Liver (tissue), 8 donors: ENCODE measurements at regions not wholly inside any gene's neighbourhood (a gene's known extent, or its start where the extent isn't known, plus 50 kb on each side); places are given as distances from the start of the nearest gene placed in this dataset.
A peak's percentile ranks its signal among the peaks of the same experiment; 100 is the strongest.

Source experiments
- DNase-seq: peaks from one replicate; pipeline ENCODE4 v3.0.0-alpha.2; 2017; ENCODE audit warnings: low spot score
- H3K27ac ChIP-seq, 2 donors: one replicate each; pipeline ENCODE4 v1.7.0; 2013; ENCODE audit warnings: inconsistent platforms in 2 of 2, low read length in 2 of 2, control low read depth in 1 of 2, low read depth in 1 of 2, mild to moderate bottlenecking in 1 of 2
- H3K27me3 ChIP-seq, 4 donors: one replicate each; pipeline versions ENCODE4 v1.6.1 to v1.7.0; 2013; ENCODE audit warnings: low read length in 3 of 4, inconsistent platforms in 1 of 4, mild to moderate bottlenecking in 1 of 4, moderate library complexity in 1 of 4; ENCODE audit not compliant: control insufficient read depth in 4 of 4, insufficient read depth in 4 of 4
- H3K36me3 ChIP-seq, 4 donors: one replicate each; pipeline versions ENCODE4 v1.6.1 to v1.7.0; 2013; ENCODE audit warnings: low read length in 3 of 4, mild to moderate bottlenecking in 3 of 4, low read depth in 1 of 4, moderate library complexity in 1 of 4; ENCODE audit not compliant: control insufficient read depth in 4 of 4, insufficient read depth in 3 of 4
- H3K4me1 ChIP-seq, 4 donors: one replicate each; pipeline versions ENCODE4 v1.6.1 to v1.7.0; 2013; ENCODE audit warnings: low read length in 3 of 4, mild to moderate bottlenecking in 3 of 4, moderate library complexity in 1 of 4; ENCODE audit not compliant: control insufficient read depth in 4 of 4, insufficient read depth in 4 of 4
- H3K4me3 ChIP-seq, 3 donors: one replicate each; pipeline versions ENCODE4 v1.6.1 to v1.7.0; 2013; ENCODE audit warnings: low read length in 3 of 3, control low read depth in 1 of 3, low read depth in 1 of 3, mild to moderate bottlenecking in 1 of 3
- H3K9ac ChIP-seq, 2 donors: one replicate each; pipeline ENCODE4 v1.7.0; 2013; ENCODE audit warnings: low read length in 2 of 2, mild to moderate bottlenecking in 2 of 2, moderate library complexity in 2 of 2, control low read depth in 1 of 2, low read depth in 1 of 2
- H3K9me3 ChIP-seq, 4 donors: one replicate each; pipeline versions ENCODE4 v1.6.1 to v1.7.0; 2013; ENCODE audit warnings: low read length in 3 of 4; ENCODE audit not compliant: control insufficient read depth in 4 of 4
- EGR1 ChIP-seq, 2 donors: IDR thresholded peaks; 2 replicates each; pipeline ENCODE4 v1.6.1; 2016 to 2018; ENCODE audit warnings: antibody characterized with exemption in 2 of 2, low read depth in 2 of 2
- FOXA1 ChIP-seq: IDR thresholded peaks from 2 replicates; pipeline ENCODE4 v1.6.1; 2016; ENCODE audit warnings: antibody characterized with exemption
- FOXA2 ChIP-seq: IDR thresholded peaks from 2 replicates; pipeline ENCODE4 v1.6.1; 2016; ENCODE audit warnings: antibody characterized with exemption
- GABPA ChIP-seq, 2 donors: IDR thresholded peaks in 1 of 2; conservative IDR thresholded peaks in 1 of 2; 2 replicates each; pipeline ENCODE4 v1.6.1; 2016; ENCODE audit warnings: antibody characterized with exemption in 2 of 2, mild to moderate bottlenecking in 1 of 2, moderate library complexity in 1 of 2
- HNF4A ChIP-seq, 2 donors: conservative IDR thresholded peaks; 2 replicates each; pipeline ENCODE4 v1.6.1; 2016; ENCODE audit warnings: antibody characterized with exemption in 2 of 2, mild to moderate bottlenecking in 2 of 2
- HNF4G ChIP-seq: IDR thresholded peaks from 2 replicates; pipeline ENCODE4 v1.6.1; 2016; ENCODE audit warnings: antibody characterized with exemption
- JUND ChIP-seq, 2 donors: IDR thresholded peaks; 2 replicates each; pipeline ENCODE4 v1.6.1; 2016; ENCODE audit warnings: antibody characterized with exemption in 2 of 2
- NR2F2 ChIP-seq: IDR thresholded peaks from 2 replicates; pipeline ENCODE4 v1.6.1; 2016; ENCODE audit warnings: antibody characterized with exemption
- RAD21 ChIP-seq, 2 donors: IDR thresholded peaks; 2 replicates each; pipeline ENCODE4 v1.6.1; 2016; ENCODE audit warnings: antibody characterized with exemption in 2 of 2, mild to moderate bottlenecking in 2 of 2
- RXRA ChIP-seq, 2 donors: IDR thresholded peaks; 2 replicates each; pipeline ENCODE4 v1.6.1; 2017 to 2018; ENCODE audit warnings: antibody characterized with exemption in 2 of 2, mild to moderate bottlenecking in 1 of 2
- SP1 ChIP-seq: IDR thresholded peaks from 2 replicates; pipeline ENCODE4 v1.6.1; 2018; ENCODE audit warnings: antibody characterized with exemption, mild to moderate bottlenecking
- TAF1 ChIP-seq: conservative IDR thresholded peaks from 2 replicates; pipeline ENCODE4 v1.6.1; 2016; ENCODE audit warnings: antibody characterized with exemption, mild to moderate bottlenecking
- YY1 ChIP-seq: IDR thresholded peaks from 2 replicates; pipeline ENCODE4 v1.6.1; 2016; ENCODE audit warnings: antibody characterized with exemption, mild to moderate bottlenecking
- WGBS: extraction: QIAGEN DNeasy Blood & Tissue Kit; methylation state at CpG from one replicate; pipeline ENCODE4 v1.1.7; 2013; 5-methylcytosine and 5-hydroxymethylcytosine counted together
- TF ChIP-seq, protein P1 (sequence below): fragments of 150-350 bp; IDR thresholded peaks from 2 replicates; pipeline ENCODE4 v1.5.1; 2017; ENCODE audit warnings: improper control_type of control experiment, low read depth, low read length; ENCODE audit not compliant: missing input control
- TF ChIP-seq, protein P2 (sequence below): IDR thresholded peaks from 2 replicates; pipeline ENCODE4 v1.6.1; 2016; ENCODE audit warnings: antibody characterized with exemption
- TF ChIP-seq, protein P3 (sequence below): IDR thresholded peaks from 2 replicates; pipeline ENCODE4 v1.6.1; 2016; ENCODE audit warnings: antibody characterized with exemption
- TF ChIP-seq, protein P4 (sequence below): IDR thresholded peaks from 2 replicates; pipeline ENCODE4 v1.6.1; 2016; ENCODE audit warnings: antibody characterized with exemption, mild to moderate bottlenecking
- TF ChIP-seq, protein P5 (sequence below): IDR thresholded peaks from 2 replicates; pipeline ENCODE4 v1.6.1; 2016; ENCODE audit warnings: antibody characterized with exemption
- donor health status: healthy.
- donor health status: healthy.
- donor health status: healthy.
- donor health status: healthy.
- donor health status: healthy.

DNA sequence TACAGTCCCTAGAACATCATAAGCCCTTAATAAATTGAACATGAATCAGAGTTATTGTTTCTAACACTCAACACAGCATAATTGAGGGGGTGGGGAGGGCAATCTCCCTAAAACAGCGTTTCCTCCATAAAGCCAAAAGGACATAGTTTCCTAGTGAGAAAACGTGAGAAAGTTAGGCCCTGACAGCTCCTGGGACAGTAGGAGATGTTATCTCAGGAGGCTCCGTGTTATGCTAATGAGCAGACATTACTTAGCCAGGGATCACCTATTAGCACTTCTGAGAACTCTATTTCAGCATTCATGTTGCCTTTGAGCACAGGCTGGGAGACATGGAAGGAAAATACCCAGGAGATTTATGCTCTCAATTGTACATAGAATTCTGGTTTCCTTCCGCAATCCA is 229.1 kb upstream of the ADAMTS9 start:
- Histone ChIP-seq H3K9me3 (no peaks in the 10 kb centered on the region), H3K4me3 (no peak overlapping the region), H3K4me1 (peaks cover 3 to 8% (median 7%) of the 10 kb centered on the region in 4 donors), H3K27ac (no peak overlapping the region), H3K27me3 (no peaks in the 10 kb centered on the region), H3K9ac (no peak overlapping the region), H3K36me3 (no peaks in the 10 kb centered on the region)
- TF ChIP-seq, protein P1, sequence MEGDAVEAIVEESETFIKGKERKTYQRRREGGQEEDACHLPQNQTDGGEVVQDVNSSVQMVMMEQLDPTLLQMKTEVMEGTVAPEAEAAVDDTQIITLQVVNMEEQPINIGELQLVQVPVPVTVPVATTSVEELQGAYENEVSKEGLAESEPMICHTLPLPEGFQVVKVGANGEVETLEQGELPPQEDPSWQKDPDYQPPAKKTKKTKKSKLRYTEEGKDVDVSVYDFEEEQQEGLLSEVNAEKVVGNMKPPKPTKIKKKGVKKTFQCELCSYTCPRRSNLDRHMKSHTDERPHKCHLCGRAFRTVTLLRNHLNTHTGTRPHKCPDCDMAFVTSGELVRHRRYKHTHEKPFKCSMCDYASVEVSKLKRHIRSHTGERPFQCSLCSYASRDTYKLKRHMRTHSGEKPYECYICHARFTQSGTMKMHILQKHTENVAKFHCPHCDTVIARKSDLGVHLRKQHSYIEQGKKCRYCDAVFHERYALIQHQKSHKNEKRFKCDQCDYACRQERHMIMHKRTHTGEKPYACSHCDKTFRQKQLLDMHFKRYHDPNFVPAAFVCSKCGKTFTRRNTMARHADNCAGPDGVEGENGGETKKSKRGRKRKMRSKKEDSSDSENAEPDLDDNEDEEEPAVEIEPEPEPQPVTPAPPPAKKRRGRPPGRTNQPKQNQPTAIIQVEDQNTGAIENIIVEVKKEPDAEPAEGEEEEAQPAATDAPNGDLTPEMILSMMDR, result no peak
- TF ChIP-seq, protein P2, sequence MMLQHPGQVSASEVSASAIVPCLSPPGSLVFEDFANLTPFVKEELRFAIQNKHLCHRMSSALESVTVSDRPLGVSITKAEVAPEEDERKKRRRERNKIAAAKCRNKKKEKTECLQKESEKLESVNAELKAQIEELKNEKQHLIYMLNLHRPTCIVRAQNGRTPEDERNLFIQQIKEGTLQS, result no peak
- no peak for TF ChIP-seq FOXA2
- TF ChIP-seq YY1, result no peak
- TF ChIP-seq HNF4A (conservative IDR thresholded peaks at IDR 0.05), result no peak
- no peak for TF ChIP-seq RAD21 (IDR thresholded peaks at IDR 0.05)
- no peak for DNase-seq
- WGBS, result 64% methylated on average over 4 of the region's 4 CpGs

DNA sequence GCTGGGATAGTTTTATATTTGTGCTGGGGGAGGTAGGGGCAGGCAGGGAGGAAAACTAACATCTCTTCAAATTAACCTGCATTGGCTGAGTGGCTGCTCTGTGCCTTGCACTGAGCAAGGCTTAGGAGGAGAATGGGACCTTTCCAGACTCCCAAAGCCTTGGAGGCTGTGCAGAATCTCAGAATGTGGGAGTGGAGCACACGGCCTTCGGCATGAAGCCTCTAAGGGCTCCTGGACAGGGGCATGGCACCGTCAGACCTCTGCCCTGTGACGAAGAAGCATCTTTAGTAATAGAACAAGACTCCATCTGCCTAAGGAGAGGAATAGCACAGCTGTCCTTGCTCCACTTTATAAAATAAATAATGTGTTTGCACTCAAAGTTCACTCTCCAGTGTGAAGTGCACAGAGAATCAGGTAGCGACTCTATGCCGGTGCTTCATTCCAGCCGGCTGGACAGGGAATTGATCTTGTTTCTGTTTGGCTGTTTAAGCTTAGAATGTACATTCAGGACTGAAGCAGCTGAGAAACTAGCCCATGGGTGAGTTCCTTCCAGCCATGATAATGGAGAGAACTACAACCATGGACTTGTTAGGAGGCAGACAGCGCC is 228.5 kb upstream of the ADAMTS9 start:
- no peak for DNase-seq
- no peak overlapping the region for H3K27ac ChIP-seq
- no peak for TF ChIP-seq HNF4G
- TF ChIP-seq, protein P3, sequence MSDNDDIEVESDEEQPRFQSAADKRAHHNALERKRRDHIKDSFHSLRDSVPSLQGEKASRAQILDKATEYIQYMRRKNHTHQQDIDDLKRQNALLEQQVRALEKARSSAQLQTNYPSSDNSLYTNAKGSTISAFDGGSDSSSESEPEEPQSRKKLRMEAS, result no peak
- TF ChIP-seq NR2F2, result no peak
- peak; percentile 16 for TF ChIP-seq SP1
- TF ChIP-seq JUND (IDR thresholded peaks at IDR 0.05), result no peak
- no peak for TF ChIP-seq TAF1
- TF ChIP-seq EGR1 (IDR thresholded peaks at IDR 0.05; ENCODE audit: low read depth in 2 of 2), result no peak
- TF ChIP-seq YY1, result no peak
- TF ChIP-seq, protein P4, sequence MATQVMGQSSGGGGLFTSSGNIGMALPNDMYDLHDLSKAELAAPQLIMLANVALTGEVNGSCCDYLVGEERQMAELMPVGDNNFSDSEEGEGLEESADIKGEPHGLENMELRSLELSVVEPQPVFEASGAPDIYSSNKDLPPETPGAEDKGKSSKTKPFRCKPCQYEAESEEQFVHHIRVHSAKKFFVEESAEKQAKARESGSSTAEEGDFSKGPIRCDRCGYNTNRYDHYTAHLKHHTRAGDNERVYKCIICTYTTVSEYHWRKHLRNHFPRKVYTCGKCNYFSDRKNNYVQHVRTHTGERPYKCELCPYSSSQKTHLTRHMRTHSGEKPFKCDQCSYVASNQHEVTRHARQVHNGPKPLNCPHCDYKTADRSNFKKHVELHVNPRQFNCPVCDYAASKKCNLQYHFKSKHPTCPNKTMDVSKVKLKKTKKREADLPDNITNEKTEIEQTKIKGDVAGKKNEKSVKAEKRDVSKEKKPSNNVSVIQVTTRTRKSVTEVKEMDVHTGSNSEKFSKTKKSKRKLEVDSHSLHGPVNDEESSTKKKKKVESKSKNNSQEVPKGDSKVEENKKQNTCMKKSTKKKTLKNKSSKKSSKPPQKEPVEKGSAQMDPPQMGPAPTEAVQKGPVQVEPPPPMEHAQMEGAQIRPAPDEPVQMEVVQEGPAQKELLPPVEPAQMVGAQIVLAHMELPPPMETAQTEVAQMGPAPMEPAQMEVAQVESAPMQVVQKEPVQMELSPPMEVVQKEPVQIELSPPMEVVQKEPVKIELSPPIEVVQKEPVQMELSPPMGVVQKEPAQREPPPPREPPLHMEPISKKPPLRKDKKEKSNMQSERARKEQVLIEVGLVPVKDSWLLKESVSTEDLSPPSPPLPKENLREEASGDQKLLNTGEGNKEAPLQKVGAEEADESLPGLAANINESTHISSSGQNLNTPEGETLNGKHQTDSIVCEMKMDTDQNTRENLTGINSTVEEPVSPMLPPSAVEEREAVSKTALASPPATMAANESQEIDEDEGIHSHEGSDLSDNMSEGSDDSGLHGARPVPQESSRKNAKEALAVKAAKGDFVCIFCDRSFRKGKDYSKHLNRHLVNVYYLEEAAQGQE, result no peak
- no peak for TF ChIP-seq FOXA1
- TF ChIP-seq, protein P5, sequence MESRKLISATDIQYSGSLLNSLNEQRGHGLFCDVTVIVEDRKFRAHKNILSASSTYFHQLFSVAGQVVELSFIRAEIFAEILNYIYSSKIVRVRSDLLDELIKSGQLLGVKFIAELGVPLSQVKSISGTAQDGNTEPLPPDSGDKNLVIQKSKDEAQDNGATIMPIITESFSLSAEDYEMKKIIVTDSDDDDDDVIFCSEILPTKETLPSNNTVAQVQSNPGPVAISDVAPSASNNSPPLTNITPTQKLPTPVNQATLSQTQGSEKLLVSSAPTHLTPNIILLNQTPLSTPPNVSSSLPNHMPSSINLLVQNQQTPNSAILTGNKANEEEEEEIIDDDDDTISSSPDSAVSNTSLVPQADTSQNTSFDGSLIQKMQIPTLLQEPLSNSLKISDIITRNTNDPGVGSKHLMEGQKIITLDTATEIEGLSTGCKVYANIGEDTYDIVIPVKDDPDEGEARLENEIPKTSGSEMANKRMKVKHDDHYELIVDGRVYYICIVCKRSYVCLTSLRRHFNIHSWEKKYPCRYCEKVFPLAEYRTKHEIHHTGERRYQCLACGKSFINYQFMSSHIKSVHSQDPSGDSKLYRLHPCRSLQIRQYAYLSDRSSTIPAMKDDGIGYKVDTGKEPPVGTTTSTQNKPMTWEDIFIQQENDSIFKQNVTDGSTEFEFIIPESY, result no peak
- peak; percentile 48 to 62 for TF ChIP-seq HNF4A (conservative IDR thresholded peaks at IDR 0.05)
- peak in 1 of 2 donors; percentile 37 for TF ChIP-seq RXRA (IDR thresholded peaks at IDR 0.05)
- peak; percentile 10 for TF ChIP-seq FOXA2
- peak in 1 of 2 donors; percentile 33 for TF ChIP-seq RAD21 (IDR thresholded peaks at IDR 0.05)
- TF ChIP-seq GABPA (IDR thresholded peaks at IDR 0.05 in 1 of 2, conservative IDR thresholded peaks at IDR 0.05 in 1 of 2), result no peak
- TF ChIP-seq, protein P1, result no peak
- no peaks in the 10 kb centered on the region for H3K36me3 ChIP-seq
- H3K4me1 ChIP-seq, result peaks cover 3 to 8% (median 7%) of the 10 kb centered on the region in 4 donors
- no peak overlapping the region for H3K9ac ChIP-seq
- no peak overlapping the region for H3K4me3 ChIP-seq
- 48% methylated on average over 8 of the region's 8 CpGs for WGBS
- H3K27me3 ChIP-seq, result no peaks in the 10 kb centered on the region
- H3K9me3 ChIP-seq, result no peaks in the 10 kb centered on the region
